HFFc6 (cell line): ENCODE measurements at regions not wholly inside any gene's neighbourhood (a gene's known extent, or its start where the extent isn't known, plus 50 kb on each side); places are given as distances from the start of the nearest gene placed in this dataset.
A peak's percentile ranks its signal among the peaks of the same experiment; 100 is the strongest.

Source experiments
- DNase-seq: peaks from one replicate; pipeline ENCODE4 v3.0.0-alpha.2; 2018
- H3K27ac Mint-ChIP-seq: 2 replicates; pipeline ENCODE4 v1.8.0; 2020; ENCODE audit warnings: mild to moderate bottlenecking, mixed read lengths
- H3K27me3 Mint-ChIP-seq: 2 replicates; pipeline ENCODE4 v1.8.0; 2021; ENCODE audit warnings: mild to moderate bottlenecking, moderate library complexity, mixed read lengths; ENCODE audit not compliant: insufficient read depth
- H3K36me3 Mint-ChIP-seq: 2 replicates; pipeline ENCODE4 v1.8.0; 2021; ENCODE audit warnings: low read depth, mixed read lengths
- H3K4me1 Mint-ChIP-seq: 2 replicates; pipeline ENCODE4 v1.8.0; 2020; ENCODE audit warnings: low read depth, mixed read lengths
- H3K4me3 Mint-ChIP-seq: 2 replicates; pipeline ENCODE4 v1.8.0; 2020; ENCODE audit warnings: mild to moderate bottlenecking, moderate library complexity, mixed read lengths
- H3K9me3 Mint-ChIP-seq: 2 replicates; pipeline ENCODE4 v1.8.0; 2020; ENCODE audit warnings: mild to moderate bottlenecking, mixed read lengths
- CTCF ChIP-seq: fragments of 200-600 bp; sonication (generic); IDR thresholded peaks from 2 replicates; pipeline ENCODE4 v1.5.0; 2021; ENCODE audit warnings: antibody characterized with exemption, mild to moderate bottlenecking

DNA sequence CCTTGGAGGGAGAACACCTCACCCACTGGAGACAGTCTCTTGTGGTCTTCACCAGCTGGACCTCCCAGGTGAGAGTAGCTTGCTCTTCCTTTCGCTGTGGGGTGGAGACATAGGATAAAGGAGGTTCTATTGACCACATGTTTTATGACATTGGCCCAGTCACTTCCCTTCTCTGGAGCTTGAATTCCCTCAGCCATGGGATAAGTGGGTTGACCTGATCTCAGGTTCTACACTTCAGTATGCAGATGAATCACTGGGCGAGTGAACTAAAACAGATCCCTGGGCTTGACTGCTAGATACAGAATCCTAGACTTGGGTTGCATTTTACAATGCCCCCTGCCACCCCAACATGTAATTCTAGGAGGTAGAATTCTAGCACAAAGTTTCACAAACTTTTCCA is 54.8 kb upstream of the PRSS23 start:
- peaks cover 2% of the 10 kb centered on the region for H3K27me3 Mint-ChIP-seq
- H3K36me3 Mint-ChIP-seq, result peaks cover 10% of the 10 kb centered on the region
- H3K9me3 Mint-ChIP-seq, result no peaks in the 10 kb centered on the region
- H3K27ac Mint-ChIP-seq, result peak overlapping the region; percentile 99
- no peak for DNase-seq
- peaks cover 91% of the 10 kb centered on the region for H3K4me1 Mint-ChIP-seq
- TF ChIP-seq CTCF, result no peak
- no peak overlapping the region for H3K4me3 Mint-ChIP-seq

DNA sequence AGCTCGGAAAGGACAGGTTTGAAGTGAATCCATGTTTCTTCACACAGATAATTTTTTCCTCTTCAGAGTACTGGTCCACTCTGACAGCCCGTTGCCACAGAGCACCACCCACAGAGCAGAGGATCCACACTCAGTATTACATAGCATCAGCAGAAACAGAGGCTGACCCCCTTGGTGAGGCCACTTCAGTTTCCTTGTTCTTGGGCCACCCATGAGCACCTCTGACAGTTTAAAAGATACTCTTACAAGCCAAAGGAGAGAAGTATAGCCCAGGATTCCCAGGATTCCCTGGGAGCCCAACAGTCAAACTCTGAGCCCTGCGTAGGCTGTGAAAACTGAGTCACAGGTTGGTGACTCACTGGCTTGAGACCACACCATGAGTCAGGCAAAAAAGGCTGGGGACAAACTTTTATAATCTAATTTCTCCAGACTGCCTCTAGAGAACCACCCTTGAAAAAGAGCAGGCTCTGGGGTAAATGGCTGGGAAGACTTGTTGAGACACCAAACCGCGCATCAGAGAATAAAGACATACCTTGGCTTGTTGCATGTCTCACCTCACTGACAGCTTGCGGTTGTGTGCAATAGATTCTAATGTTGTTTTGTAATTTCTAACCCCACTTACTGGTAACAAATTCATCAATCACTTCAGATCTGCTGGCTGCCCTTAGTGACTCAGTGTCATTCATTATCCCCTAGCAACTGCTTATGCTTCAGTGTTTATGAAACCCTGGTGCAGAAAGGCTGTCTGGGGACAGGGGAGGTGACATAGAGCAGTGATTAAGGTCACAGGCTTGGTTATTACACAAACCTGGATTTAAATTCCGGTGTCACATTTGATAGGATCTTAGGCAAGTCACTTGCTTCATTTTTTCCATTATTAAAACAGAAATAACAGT is 56.9 kb upstream of the PRSS23 start:
- Mint-ChIP-seq H3K27me3 (peaks cover 2% of the 10 kb centered on the region), H3K27ac (peak overlapping the region; percentile 99), H3K36me3 (peaks cover 16% of the 10 kb centered on the region), H3K9me3 (no peaks in the 10 kb centered on the region), H3K4me3 (peak overlapping the region; percentile 85), H3K4me1 (peaks cover 100% of the 10 kb centered on the region)
- TF ChIP-seq CTCF, result no peak
- peak; percentile 98 for DNase-seq

GRCh38 chr11:86741839-86742805 is 58.2 kb upstream of the PRSS23 start:
- peaks cover 2% of the 10 kb centered on the region for H3K27me3 Mint-ChIP-seq
- peaks cover 17% of the 10 kb centered on the region for H3K36me3 Mint-ChIP-seq
- H3K9me3 Mint-ChIP-seq, result no peaks in the 10 kb centered on the region
- 0 out of 2 replicates have a peak, but pooled peaks have one; percentile 5 for TF ChIP-seq CTCF
- H3K4me3 Mint-ChIP-seq, result peak overlapping the region; percentile 85
- peak overlapping the region; percentile 99 for H3K27ac Mint-ChIP-seq
- DNase-seq, result peak; percentile 92
- H3K4me1 Mint-ChIP-seq, result peaks cover 100% of the 10 kb centered on the region

DNA sequence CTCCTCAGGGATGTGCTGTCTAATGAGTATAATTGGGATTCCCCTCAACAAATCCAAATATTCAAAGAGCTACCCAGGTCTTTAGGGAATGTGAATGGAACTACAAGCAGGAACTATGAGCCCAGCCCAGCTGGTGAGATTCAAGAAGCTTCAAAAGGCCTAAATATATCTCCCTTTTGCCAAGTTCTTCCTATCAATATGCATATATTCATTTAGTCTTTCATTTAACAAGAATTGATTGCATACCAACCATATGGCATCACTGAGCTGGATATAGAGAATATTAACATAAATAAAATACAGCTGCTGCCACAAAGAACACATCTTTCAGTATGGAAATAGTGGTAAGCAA is 58.9 kb upstream of the PRSS23 start:
- Mint-ChIP-seq H3K27me3 (peaks cover 4% of the 10 kb centered on the region), H3K27ac (peak overlapping the region; percentile 99), H3K4me1 (peaks cover 100% of the 10 kb centered on the region), H3K4me3 (peak overlapping the region; percentile 85), H3K36me3 (peaks cover 17% of the 10 kb centered on the region), H3K9me3 (no peaks in the 10 kb centered on the region)
- no peak for TF ChIP-seq CTCF
- DNase-seq, result no peak

GRCh38 chr11:86740628-86741483 is 59.5 kb upstream of the PRSS23 start:
- TF ChIP-seq CTCF, result no peak
- peaks cover 4% of the 10 kb centered on the region for H3K27me3 Mint-ChIP-seq
- peak overlapping the region; percentile 99 for H3K27ac Mint-ChIP-seq
- H3K9me3 Mint-ChIP-seq, result no peaks in the 10 kb centered on the region
- peaks cover 100% of the 10 kb centered on the region for H3K4me1 Mint-ChIP-seq
- H3K36me3 Mint-ChIP-seq, result peaks cover 17% of the 10 kb centered on the region
- peak overlapping the region; percentile 85 for H3K4me3 Mint-ChIP-seq
- DNase-seq, result peak; percentile 94
